Raji (cell line): ENCODE measurements at regions not wholly inside any gene's neighbourhood (a gene's known extent, or its start where the extent isn't known, plus 50 kb on each side); places are given as distances from the start of the nearest gene placed in this dataset.

ENCODE experiments used
- POLR2A ChIP-seq: IDR thresholded peaks from 2 replicates; pipeline ENCODE4 v1.6.1; 2011; ENCODE audit warnings: low read depth, low read length, control low read depth; ENCODE audit not compliant: insufficient read depth

DNA sequence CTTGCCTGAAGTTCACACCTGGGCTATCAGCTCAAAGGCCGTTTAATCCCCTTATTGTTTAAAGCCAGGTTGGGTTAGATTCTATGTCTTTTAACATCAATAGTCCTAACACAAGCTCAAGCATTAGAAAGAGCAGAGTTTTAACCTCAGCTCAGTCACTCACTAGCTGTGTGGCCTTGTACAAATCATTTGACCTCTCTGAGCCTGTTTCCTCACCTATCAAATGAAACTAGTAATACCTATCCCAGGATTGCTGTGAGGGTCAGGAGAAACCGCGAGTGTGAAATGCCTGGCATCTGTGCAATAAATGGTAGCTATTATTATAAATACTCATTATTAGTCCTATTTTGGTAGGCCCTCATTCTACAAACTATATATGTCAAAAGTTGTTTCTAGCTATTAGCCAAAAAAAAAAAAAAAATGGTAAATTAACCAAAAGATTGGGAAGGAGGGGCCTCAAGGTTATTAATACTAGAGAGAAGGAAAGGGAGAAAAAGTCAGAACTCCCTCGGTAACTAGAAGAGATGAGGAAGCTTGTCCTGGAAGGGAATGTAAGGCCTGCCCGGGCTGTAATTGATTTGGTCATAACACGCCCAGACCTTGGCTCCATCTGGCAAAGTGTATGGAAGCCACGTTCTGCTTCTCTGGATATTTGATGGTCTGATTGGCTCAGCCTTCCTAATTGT is 510.5 kb upstream of the PROK2 start:
- TF ChIP-seq POLR2A = no peak

GRCh38 chr3:72290859-72291638 is 506.1 kb upstream of the PROK2 start:
- no peak for TF ChIP-seq POLR2A

DNA sequence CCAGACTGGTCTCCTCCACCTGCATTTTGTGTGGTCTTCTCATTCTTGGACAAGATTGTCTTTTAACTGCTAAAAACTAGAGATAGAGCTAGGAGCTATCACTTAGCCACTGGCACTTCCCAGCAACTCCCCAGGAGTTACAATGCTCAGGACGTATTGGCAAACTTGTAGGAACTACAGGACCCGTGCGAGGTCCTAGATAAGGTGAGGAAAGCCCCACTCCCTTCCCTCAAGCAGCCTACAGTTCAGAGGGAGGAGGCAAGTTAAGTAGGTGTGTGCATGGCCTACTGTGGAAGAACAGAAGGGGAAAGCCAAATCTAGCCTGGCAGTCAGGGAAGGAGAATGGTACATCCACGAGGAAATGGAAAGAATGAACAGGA is 504.7 kb upstream of the PROK2 start:
- TF ChIP-seq POLR2A = no peak

DNA sequence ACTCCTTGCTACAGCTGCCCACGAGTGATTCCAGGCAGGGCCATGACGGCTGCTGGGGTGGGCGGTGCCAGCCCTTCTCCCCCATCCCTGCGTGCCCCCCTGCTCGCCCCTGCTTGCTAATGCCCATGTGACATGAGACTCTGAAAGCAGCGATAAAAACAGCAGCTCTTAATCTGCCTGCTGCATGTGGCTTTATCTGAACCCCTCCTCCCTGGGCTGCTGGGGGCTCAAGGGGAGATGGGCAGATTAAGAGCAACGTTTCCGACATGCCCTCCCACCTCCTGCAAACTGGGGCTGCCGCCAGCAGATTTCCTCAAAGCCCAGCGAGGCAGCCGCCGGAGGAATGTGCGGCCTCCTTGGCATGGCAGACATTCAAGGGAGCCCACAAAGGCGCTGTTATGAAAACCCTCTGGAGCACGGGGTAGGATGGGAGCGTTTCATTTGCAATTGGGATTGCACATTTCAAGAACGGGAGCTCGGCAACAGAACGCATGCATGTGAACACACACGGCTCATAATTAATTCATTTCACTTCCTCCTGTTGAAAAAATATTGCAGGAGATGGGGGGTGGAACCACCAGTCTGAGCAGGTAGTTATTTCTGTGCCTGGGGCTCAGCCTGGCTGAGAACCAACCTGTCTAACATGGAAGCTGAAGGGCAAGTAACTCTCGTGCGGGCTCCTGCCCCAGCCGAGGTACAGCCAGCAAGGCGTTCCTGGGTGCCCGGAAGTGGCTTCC is 504.2 kb upstream of the PROK2 start:
- TF ChIP-seq POLR2A = no peak

GRCh38 chr3:72287956-72288355 is 503.0 kb upstream of the PROK2 start:
- no peak for TF ChIP-seq POLR2A

- TF ChIP-seq POLR2A = no peak
Observed at GRCh38 chr3:72285502-72285901, 500.6 kb upstream of the PROK2 start.

DNA sequence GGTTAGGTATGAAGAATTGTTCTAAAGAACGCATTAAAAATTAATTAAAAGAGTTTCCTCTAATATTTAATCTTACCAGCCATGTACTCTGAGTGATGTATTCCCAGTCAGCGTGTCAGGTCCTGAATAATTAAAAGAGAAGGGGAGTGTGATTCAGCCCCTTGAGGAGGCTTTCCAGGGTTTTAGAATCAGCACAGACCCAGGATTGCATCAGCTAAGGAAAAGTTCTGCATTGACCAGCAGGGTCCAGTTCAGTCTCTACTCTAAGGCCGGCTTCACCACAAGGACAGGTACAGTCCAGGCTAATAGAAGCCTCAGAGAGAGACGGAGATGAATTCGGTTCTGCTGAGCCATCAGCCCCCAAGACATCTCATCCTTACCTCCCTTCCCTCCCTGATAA is 499.5 kb upstream of the PROK2 start:
- no peak for TF ChIP-seq POLR2A

- TF ChIP-seq POLR2A = no peak
Observed at GRCh38 chr3:72282918-72283317, 498.0 kb upstream of the PROK2 start.

DNA sequence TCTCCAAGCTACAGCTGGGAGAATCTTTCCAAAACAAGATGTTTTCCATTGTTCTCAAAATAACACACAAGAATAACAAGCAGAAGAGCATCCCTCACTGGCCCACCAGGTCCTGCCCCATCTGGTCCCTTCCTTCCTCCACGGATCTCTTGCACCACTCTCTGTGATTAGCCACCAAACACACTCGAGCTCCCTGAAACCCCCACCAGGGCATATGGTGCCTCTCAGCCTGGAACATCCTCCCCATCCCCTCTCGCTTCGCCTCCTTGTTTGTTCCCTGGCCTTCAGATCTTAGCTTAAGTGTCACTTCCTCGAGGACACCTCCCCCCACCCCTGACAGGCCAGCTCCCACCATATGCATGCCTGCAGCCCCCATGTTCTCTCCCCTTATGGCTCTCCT is 496.6 kb upstream of the PROK2 start:
- TF ChIP-seq POLR2A = no peak

- no peak for TF ChIP-seq POLR2A
Observed at GRCh38 chr3:72280876-72281275, 495.9 kb upstream of the PROK2 start.

GRCh38 chr3:72279631-72280041 is 494.7 kb upstream of the PROK2 start:
- no peak for TF ChIP-seq POLR2A

DNA sequence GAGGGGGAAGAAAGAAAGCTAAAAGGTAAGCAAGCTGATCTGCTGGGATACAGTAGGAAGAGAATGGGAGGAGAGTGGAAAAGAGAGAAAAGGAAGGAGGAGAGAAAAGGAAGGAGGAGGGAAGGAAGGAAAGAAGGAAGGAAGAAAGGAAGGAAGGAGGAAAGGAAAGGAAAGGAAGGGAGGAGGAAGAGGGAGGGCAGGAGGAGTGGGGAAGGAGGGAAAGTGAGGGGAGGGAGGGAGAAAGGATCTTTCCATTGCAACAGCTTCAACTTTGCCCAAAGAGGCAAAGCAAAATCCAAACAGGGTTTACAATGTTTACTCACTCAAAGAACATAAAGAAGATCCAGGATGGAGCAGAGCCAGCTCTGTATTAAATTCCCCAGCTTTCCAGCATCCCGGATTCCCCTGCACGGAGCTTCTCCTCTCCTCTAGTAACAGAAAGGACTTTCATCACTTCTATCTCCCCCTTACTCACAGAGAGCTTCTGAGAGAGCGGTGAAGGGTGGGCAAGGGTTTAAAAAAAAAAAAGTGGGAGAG is 494.2 kb upstream of the PROK2 start:
- no peak for TF ChIP-seq POLR2A

DNA sequence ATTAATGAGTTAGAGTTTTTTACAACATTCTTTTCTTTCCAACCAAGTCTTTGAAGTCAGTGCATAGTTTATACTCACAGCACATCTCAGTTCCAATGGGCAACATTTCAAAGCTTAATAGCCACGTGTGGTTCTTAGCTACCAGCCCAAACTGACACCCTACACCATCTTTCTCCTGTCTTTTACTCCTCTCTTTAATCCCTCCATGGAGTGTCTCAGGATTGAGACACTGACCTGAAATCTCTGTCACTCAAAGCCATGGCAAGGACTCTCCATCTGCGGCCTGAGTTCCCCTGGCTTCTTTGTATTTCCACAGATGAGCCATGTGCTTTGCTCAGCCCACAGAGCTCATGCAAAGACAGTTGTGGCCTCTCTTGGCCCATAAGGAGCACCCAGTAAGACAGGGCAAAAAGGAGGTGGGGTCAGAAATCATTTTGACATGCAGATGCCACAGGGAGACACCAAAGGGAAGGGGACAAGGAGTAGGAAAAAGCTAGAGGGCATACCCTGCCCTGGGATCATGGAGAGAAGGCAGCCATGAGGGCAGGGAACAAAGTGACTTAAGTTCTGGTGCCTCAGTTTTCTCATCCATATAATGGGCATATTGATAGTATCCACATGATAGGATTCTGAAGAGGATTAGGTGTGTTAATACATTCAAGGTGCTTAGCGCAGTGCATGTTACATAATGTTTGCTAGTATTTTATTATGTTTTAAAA is 493.6 kb upstream of the PROK2 start:
- no peak for TF ChIP-seq POLR2A

DNA sequence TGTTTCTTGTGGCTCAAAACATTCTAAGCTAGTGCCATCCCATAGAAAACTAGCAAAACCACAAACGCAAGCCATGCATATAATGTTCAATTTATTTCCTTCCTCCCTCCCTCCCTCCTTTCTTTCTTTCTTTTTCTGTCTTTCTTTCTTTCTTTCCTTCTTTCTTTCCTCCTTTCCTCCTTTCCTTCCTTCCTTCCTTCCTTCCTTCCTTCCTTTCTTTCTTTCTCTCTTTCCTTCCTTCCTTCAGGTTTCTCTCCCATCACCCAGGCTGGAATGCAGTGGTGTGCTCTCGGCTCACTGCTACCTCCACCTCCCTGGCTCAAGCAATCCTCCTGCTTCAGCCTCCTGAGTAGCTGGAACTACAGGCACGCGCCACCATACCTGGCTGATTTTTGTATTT is 492.8 kb upstream of the PROK2 start:
- TF ChIP-seq POLR2A = no peak

DNA sequence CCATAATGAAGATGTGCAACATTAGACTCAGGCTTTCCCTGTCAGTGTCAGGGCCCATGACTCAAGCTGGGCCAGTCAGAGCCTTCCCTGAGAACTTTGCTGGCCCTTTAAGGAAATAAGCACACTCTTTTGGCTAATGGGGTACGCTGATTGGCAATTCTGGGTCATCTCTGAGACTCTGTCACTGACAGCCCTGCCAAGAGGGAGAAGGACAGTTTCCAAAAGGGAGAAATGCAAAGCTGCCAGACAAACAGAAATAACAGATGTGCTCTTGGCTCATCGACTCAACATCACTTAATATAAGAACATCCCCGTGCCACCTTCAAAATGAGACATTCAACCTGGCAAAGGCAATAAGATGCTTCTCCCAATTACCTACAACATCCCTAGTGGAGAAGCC is 491.9 kb upstream of the PROK2 start:
- TF ChIP-seq POLR2A = no peak
